ENCODE measurements at regions not wholly inside any gene's neighbourhood (a gene's known extent, or its start where the extent isn't known, plus 50 kb on each side); places are given as distances from the start of the nearest gene placed in this dataset.
"Not testable (repeated sequence)": the region's sequence is repeated elsewhere in the genome, so short reads cannot be mapped to it uniquely, and the experiment has no call there.

DNA sequence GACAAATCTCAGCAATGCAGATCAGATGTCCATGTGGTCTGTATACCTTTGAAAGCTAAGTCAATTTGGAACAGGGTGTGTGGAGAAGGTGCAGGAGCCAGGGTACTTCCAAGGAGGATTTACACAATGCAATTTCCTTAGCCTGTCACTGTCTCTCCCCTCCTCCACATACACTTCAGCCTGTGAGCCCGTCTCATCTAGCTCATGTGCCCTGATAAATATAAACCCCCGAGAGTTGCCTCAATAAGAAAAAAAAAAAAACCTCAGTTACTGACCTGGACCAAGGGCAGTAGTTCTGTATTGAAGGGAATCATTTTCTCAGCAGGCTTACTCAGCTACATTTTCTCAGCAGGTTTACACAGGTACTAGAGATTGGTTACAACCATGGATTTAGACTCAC, 132.1 kb upstream of the PELI2 start:
- no peak for DNase-seq
- H3K36me3 ChIP-seq = no peaks in the 10 kb centered on the region
- H3K9me3 ChIP-seq = no peaks in the 10 kb centered on the region
- H3K4me3 ChIP-seq = no peak overlapping the region
- no peaks in the 10 kb centered on the region for H3K27me3 ChIP-seq

DNA sequence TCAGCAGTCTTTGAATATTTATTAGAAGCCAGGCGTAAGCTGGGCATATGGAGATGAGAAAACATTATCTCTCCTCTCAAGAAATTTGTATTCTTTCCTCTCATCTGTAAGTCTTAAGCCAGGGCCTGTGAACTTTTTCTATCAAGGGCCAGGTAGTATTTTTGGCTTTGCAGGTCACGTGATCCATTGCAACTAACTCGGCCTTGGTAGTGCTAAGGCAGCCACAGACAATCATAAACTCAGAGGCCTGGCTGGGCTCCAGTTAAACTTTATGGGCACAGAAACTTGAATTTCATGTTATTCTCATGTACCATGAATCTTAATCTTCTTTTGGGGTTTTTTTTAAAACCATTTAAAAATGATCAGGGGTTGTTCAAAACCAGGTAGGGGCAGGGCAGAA, 117.4 kb upstream of the PELI2 start:
- no peaks in the 10 kb centered on the region for H3K27me3 ChIP-seq
- H3K4me3 ChIP-seq = no peak overlapping the region
- DNase-seq = no peak
- H3K9me3 ChIP-seq = no peaks in the 10 kb centered on the region
- H3K36me3 ChIP-seq = no peaks in the 10 kb centered on the region

DNA sequence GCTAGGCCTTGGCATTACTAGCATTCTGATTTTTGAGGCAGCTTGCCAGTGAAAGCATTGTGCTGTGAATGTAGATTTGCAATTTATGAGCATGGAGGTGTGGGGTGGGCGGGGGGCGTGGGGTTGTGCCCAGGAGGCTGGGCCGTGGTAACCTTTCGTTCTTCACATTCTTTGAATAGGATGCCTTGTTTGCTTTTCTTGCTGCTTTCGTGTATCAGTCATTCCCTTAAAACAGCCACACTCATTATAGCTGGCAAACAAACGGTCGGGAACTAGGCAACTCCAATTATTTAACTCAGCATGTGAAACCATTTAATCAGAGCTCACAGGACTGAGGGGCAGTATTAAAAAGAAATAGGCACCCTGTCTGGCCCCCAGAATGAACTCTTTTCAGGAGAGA, 115.9 kb upstream of the PELI2 start:
- Histone ChIP-seq H3K27me3 (no peaks in the 10 kb centered on the region), H3K36me3 (no peaks in the 10 kb centered on the region), H3K9me3 (no peaks in the 10 kb centered on the region), H3K4me3 (no peak overlapping the region)
- DNase-seq = no peak

DNA sequence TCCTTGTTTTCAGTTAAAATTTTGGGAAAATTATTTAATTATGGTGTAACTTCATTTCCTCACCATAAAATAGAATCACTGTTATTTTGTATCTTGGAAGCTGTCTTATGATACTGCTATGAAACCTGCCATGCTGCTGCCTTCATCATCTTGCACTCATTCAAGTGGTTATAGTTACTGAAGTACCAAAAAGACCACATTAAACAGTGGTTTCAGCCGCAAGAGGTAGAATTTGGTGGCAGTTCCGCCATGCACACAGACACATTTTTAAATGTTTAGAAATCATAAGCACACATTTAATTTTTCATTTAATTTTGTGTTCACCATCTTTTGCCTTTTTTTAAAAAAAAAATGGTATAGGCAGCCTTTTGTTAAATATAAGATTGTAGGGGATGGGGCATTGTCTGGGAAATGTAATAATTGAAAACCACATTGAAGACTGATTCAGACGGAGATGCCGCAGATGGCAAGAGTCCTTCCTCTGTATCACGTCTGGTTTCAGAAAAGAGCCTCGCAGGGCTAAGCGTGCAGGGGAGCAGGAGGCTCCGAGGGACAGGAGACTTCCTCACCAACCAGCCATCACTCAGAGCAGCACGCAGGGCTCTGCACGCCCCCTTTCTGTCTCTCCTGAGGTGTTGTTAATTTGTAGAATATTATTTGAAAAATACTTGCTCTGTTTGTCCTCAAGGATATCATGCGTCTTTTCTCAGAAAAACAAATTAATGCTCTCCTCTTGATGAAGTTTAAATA, 115.2 kb upstream of the PELI2 start:
- H3K27me3 ChIP-seq = no peaks in the 10 kb centered on the region
- no peak for DNase-seq
- H3K4me3 ChIP-seq = no peak overlapping the region
- H3K9me3 ChIP-seq = no peaks in the 10 kb centered on the region
- H3K36me3 ChIP-seq = no peaks in the 10 kb centered on the region

DNA sequence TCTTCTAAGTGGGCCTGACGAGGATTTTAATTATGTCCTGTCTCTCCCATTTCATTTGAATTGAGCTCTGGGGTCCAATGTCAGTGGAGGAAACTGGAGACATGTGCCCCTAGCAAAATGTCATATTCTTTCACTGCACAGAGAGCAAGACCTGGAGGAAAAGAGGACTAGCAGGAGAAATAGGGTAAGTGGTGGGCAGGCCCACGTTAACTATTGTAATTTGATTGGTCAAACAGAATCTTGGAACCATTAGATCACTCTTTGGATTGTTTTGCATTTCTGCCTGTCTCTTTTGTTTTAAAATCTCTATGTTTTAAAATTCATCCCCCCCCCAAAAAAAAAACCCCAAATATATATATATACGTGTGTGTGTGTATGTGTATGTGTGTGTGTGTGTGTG, 113.9 kb upstream of the PELI2 start:
- H3K36me3 ChIP-seq = no peaks in the 10 kb centered on the region
- H3K4me3 ChIP-seq = no peak overlapping the region
- H3K27me3 ChIP-seq = no peaks in the 10 kb centered on the region
- H3K9me3 ChIP-seq = no peaks in the 10 kb centered on the region
- DNase-seq = no peak

DNA sequence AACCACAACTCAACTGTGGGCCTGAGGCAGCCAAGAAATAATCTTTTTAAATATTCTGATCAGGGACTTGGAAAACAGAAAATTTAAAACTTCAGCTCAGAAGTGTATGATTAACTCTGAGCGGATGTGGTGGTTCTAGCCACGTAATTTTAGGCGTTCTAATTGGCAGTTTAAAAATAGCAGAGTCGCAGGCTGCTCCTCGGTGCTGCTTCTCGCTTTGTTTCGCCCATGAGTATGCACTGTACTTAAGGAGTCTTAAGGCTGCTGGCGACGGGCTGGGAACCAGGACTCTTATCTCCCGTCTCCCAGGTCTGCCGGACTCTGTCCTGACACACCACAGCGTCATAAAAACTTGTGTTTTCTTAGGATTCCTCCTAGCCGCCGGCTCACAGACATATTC, 113.4 kb upstream of the PELI2 start:
- Histone ChIP-seq H3K36me3 (no peaks in the 10 kb centered on the region), H3K4me3 (peak overlapping the region; percentile 18), H3K27me3 (no peaks in the 10 kb centered on the region), H3K9me3 (no peaks in the 10 kb centered on the region)
- peak; percentile 57 for DNase-seq

DNA sequence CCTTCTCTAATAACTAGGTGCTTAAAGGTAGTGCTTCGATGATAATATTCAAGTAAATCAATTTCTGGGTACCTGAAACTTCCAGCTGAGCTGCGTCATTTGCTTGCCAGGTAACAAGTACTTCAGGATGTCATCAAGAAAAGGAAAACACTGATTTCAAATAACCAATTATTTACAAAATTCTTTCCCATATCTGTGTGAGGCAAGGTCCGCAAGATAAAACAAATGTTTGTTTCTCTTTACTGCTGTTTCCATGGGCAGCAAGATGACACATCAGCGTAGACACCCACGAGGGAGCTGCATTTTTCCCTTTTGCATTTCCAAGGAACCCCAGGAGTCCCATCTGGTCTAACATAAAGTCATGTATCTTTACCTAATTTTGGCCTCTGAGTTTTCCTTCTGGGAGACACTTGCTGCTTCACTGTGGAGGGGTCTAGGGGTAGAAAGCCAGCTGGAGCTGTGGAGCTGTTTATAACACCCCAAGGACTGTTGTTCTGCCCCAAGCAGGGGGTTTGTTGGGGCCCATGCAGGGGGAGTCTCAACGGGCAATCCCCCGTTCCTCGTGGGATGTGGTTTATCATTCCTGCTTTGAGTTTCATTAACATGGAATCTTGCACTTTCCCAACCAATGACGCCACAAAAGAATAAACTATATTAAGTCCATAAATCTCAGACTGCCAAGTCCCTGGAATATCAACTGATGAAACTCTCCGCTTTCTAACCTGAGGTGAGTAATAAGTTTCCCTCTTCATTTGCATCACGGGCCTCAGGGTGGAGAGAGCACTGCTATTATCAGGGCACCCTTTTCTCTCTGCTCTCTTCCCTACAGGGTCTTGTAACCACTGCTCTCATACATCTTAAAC, 112.8 kb upstream of the PELI2 start:
- no peaks in the 10 kb centered on the region for H3K9me3 ChIP-seq
- no peaks in the 10 kb centered on the region for H3K27me3 ChIP-seq
- peak overlapping the region; percentile 18 for H3K4me3 ChIP-seq
- peak; percentile 26 for DNase-seq
- no peaks in the 10 kb centered on the region for H3K36me3 ChIP-seq

DNA sequence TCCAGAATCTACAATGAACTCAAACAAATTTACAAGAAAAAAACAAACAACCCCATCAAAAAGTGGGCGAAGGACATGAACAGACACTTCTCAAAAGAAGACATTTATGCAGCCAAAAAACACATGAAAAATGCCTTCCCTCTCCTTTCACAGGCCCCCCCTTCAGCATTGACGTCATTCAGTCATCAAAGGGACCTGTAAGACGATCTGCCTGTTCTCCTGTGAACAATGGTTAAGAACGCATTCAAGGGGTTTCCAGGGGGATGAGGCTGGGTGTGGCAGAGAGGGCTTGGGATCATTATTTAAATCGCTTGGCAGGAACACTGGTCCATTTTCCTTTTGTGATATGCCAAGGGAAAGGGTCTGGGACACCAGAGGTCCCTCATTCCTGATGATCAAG, 110.7 kb upstream of the PELI2 start:
- not testable (repeated sequence) for H3K36me3 ChIP-seq, DNase-seq, H3K4me3 ChIP-seq

DNA sequence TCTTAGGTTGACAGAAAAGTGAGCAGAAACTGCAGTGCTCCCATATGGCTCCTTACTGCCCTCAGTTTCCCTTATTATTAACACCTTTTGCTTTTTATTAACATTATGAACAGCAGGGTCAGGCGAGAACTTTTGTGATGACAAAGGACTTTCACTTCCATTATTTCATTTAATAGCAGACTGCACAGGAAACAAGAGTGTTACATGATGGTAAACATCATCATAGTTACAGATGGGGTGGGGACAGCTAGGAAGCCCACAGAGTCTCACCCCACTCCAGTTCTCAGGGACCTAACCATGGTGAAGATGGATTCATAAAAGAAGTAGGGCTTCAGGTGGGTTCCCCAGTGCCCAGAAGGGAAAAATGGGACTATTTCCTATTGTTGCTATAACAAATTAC, 110.1 kb upstream of the PELI2 start:
- Histone ChIP-seq H3K9me3 (no peaks in the 10 kb centered on the region), H3K36me3 (no peaks in the 10 kb centered on the region), H3K4me3 (no peak overlapping the region), H3K27me3 (no peaks in the 10 kb centered on the region)
- DNase-seq = no peak

More for the DNA sequence above, 110.7 kb upstream of the PELI2 start:
- not testable (repeated sequence) for H3K9me3 ChIP-seq, H3K27me3 ChIP-seq

DNA sequence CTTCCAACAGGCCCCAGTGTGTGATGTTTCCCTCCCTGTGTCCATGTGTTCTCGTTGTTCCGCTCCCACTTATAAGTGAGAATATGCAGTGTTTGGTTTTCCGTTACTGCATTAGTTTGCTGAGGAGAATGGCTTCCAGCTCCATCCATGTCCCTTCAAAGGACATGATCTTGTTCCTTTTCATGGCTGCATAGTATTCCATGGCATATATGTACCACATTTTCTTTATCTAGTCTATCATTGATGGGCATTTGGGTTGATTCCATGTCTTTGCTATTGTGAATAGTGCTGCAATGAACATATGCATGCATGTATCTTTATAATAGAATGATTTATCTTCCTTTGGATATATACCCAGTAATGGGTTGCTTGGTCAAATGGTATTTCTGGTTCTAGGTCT, 109.5 kb upstream of the PELI2 start:
- DNase-seq, H3K27me3 ChIP-seq, H3K9me3 ChIP-seq, H3K4me3 ChIP-seq, H3K36me3 ChIP-seq: not testable (repeated sequence)

DNA sequence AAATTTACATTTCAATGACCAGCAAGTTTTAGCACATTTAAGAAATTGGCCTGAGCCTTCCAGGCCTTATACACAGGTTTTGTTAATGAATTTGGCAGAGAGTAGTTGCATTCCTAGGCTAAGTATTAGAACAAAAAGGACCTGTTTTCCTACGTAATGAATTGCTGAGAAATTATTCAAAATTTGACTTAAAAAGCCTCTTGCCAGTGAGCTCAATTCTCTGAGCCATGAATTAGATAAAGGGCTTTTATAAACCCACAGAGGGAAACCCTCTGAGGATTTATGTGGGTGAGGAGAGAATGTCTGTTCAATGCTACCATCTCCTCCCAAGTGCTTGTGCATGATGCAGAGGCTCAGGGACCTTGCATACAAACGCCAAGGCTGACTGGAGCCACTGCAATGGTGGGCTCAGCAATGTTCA, 94.5 kb upstream of the PELI2 start:
- Histone ChIP-seq H3K9me3 (no peaks in the 10 kb centered on the region), H3K27me3 (no peaks in the 10 kb centered on the region), H3K36me3 (no peaks in the 10 kb centered on the region), H3K4me3 (no peak overlapping the region)
- DNase-seq = no peak

DNA sequence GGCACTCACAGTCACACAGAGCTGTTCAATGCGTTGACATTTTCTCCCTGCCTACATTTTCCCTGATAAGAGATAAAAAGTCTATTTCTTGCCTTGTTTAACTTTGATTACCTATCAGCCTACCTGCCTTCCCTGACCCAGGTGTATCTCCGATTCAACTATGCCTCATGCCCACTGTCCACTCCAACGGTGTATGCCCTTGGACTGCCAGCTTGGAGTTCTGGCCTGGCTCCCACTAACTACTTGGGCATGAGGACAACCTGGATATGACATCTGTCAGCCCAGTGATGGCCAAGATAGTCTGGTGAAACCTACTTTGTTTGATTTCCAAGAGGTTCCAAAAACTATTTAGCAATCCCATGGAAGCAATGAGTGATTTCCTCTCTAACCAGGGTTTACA, 93.0 kb upstream of the PELI2 start:
- no peak for DNase-seq
- Histone ChIP-seq H3K36me3 (no peaks in the 10 kb centered on the region), H3K4me3 (no peak overlapping the region), H3K9me3 (no peaks in the 10 kb centered on the region), H3K27me3 (no peaks in the 10 kb centered on the region)

DNA sequence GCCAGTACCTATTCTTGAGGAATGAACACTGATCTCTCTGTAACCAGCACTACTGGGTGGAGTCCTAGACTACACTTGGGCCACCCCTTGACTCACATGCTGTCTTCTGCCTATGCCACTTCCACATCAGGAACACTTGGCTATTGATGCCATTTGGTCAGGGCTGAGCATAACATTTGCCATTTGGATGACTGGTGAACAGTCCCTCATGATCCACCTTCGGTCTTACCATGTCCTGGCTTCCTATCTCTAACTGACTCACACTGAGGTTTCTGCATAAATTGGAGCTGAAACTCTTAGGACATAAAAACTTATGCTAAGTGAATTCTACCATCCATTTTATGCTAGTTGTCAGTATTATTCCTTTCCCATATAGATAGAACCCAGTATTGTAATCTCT, 91.7 kb upstream of the PELI2 start:
- Histone ChIP-seq H3K4me3 (no peak overlapping the region), H3K27me3 (no peaks in the 10 kb centered on the region), H3K9me3 (no peaks in the 10 kb centered on the region), H3K36me3 (no peaks in the 10 kb centered on the region)
- DNase-seq = no peak

DNA sequence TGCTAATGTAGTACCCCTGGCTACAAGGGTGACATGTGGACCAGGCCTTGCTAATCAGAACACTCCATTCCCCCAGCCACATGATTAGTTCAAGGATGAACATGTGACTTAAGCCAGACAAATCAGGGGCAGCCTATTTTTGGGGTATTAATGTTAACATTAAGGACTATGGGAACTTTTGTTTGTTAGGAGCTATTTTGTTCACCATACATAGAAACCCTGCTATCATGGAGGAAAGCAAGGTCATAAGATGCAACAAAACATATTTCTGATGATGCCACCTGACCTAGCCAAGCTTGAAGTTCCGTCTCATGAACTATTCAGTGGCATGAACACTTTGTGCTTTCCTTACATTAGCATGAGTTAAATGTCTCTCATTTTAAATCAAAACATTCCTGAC, 90.8 kb upstream of the PELI2 start:
- H3K9me3 ChIP-seq = no peaks in the 10 kb centered on the region
- no peaks in the 10 kb centered on the region for H3K36me3 ChIP-seq
- DNase-seq = no peak
- H3K4me3 ChIP-seq = no peak overlapping the region
- no peaks in the 10 kb centered on the region for H3K27me3 ChIP-seq

DNA sequence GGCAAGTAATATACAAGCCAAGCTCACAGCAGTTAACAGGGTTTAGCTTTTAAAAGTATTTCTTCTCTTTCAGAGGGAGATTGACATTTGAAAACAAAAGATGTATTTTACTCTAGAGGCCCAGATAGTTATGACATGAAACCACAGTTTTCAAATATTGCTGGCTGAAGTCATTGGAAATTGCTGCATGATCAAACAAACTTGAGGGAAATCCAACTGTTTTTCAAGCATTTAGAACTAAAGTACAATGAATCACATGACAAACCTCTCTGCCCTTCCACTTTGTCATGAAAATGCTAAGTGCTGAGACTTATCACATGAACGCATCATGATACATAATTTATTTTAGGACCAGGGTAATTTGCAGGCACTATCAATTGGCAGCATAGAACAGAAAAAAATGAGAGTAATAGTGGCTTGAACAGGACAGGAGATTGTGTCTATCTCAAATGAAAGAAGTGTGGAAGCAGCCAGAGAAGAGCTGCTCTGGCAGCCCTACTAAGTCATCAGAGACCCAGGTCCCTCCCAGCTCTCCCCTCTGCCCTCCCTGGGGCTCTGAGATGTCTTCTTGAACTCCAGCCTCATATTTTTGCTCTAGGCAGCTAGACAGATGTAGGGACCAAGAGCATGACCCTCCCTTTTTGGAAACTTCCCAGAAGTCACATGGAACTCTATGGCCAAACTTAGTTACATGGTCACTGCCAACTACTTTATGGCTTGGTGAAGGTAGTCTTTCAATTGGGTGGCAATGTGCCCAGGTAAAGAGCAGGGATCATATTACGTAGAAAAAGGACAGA, 90.1 kb upstream of the PELI2 start:
- no peak overlapping the region for H3K4me3 ChIP-seq
- no peak for DNase-seq
- H3K9me3 ChIP-seq = no peaks in the 10 kb centered on the region
- no peaks in the 10 kb centered on the region for H3K27me3 ChIP-seq
- H3K36me3 ChIP-seq = no peaks in the 10 kb centered on the region

DNA sequence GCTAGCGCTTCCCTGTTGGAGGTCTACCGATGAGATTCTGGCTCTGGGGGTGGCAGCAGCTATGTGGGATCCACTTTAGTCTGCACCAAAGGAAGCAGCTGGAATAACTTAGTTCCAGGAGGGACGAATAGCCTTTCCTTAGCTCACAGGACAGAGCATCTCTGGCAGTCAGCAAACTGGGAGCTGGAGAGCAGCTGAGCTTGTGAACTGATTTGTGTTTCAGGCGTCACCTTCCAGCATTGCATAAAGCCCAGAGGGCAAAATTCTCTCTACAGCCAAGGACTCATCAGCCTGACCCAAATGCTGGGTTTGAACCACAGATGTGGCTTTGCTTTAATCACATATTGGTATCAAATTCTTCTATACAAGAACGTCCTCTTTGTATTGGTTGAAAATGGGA, 81.9 kb upstream of the PELI2 start:
- Histone ChIP-seq H3K27me3 (no peaks in the 10 kb centered on the region), H3K4me3 (no peak overlapping the region), H3K9me3 (no peaks in the 10 kb centered on the region), H3K36me3 (no peaks in the 10 kb centered on the region)
- DNase-seq = no peak

DNA sequence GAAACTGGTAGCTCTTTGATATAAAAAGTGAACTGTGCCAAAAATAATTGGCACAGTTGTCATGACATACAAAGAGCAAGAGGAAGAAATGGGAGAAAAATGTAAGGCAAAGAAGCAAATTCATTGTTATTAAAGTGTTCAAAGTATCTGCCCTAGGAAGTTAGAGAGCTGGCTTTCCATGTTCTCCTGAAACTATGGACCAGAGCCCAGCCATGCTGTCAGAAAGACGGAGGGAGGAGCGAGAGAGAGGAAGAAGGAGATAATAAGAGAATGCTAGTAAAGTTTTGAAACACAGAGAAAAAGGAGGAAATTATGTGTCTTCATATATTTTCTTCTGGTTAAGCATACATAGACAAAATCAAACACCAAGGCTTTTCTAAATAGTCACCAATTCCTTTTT, 78.1 kb upstream of the PELI2 start:
- H3K27me3 ChIP-seq = no peaks in the 10 kb centered on the region
- H3K9me3 ChIP-seq = no peaks in the 10 kb centered on the region
- DNase-seq = no peak
- H3K36me3 ChIP-seq = no peaks in the 10 kb centered on the region
- no peak overlapping the region for H3K4me3 ChIP-seq

Data from MG63 (cell line).